Keratinocyte (primary cell): ENCODE measurements at regions not wholly inside any gene's neighbourhood (a gene's known extent, or its start where the extent isn't known, plus 50 kb on each side); places are given as distances from the start of the nearest gene placed in this dataset.

Experiments used
- CTCF ChIP-seq, 3 experiments: IDR thresholded peaks in 1 of 3; conservative IDR thresholded peaks in 1 of 3; optimal IDR thresholded peaks in 1 of 3; 2 replicates in 2 of 3; 3 replicates in 1 of 3; pipeline versions ENCODE3 to v1.5.1; 2011; ENCODE audit warnings: low read length in 3 of 3, mild to moderate bottlenecking in 3 of 3, moderate library complexity in 2 of 3, control low read depth in 1 of 3, inconsistent platforms in 1 of 3; ENCODE audit not compliant: insufficient read depth in 2 of 3; ENCODE audit errors: extremely low read depth in 1 of 3
- EZH2 ChIP-seq: IDR thresholded peaks from one replicate; pipeline ENCODE4 v1.6.1; 2012; ENCODE audit warnings: inconsistent platforms, mild to moderate bottlenecking, low read length, moderate library complexity

GRCh38 chrX:113370006-113370405 is 529.4 kb upstream of the AMOT start:
- TF ChIP-seq CTCF (optimal IDR thresholded peaks at IDR 0.05 in 1 of 3, IDR thresholded peaks at IDR 0.05 in 1 of 3, conservative IDR thresholded peaks at IDR 0.05 in 1 of 3; ENCODE audit: extremely low read depth in 1 of 3, insufficient read depth in 2 of 3, low read length in 3 of 3), result no peak
- no peak for TF ChIP-seq EZH2
